GM19438 (cell line): ENCODE measurements at regions not wholly inside any gene's neighbourhood (a gene's known extent, or its start where the extent isn't known, plus 50 kb on each side); places are given as distances from the start of the nearest gene placed in this dataset.
"Not testable (repeated sequence)": the region's sequence is repeated elsewhere in the genome, so short reads cannot be mapped to it uniquely, and the experiment has no call there.

Experiments used
- ATAC-seq: cut with Tn5 transposase; IDR thresholded peaks from one replicate; pipeline ENCODE4 v1.9.1; 2021; ENCODE audit warnings: low read depth; ENCODE audit not compliant: unreplicated experiment

DNA sequence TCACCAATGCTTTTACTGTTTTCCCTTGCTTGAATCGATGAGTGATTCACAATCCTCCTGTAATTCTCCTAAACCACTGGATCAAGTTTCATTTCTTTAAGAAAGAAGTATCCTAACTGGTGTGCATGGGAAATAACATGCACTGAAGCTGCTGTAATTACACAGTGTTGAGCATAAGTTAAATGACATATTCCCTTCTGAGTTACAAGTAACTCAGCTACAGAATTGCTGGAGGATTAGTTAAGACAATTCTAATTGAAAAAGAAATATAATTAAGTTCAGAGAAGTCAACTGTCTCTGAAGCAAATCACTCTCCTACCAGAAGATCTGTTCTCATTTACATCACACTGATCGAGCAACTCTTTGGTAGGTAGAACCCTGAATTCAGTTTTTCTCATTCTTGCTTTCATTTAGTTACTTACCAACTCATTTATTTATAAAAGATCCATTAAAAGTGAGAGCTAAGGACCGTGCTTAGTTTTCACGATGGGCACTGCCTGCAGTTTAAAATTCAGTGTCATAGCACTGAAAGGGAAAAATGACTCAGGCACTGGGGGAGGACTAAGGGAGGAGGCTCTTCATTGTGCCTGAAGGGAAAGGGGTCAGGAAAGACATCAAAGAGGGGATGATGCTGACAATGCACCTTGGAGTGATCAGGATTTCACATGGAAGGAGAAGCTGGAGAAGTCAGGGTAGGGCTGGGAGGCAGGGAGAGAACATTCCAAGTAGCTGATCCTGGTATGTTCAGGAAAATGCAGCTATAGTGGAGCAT, 327.2 kb downstream of the EMP1 start:
- ATAC-seq = no peak

DNA sequence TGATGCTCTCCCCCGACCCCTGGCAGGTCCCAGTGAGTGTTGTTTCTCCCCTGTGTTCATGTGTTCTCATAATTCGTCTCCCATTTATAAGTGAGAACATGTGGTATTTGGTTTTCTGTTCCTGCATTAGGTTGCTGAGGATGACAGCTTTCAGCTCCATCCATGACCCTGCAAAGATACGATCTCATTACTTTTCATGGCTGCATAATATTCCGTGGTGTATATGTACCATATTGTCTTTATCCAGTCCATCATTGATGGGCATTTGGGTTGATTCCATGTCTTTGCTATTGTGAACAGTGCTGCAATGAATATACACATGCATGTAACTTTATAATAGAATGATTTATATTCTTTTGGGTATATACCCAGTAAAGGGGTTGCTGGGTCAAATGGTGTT, 321.5 kb downstream of the EMP1 start:
- not testable (repeated sequence) for ATAC-seq

- no peak for ATAC-seq
Measured at GRCh38 chr12:13509740-13510139, 313.2 kb downstream of the EMP1 start.

DNA sequence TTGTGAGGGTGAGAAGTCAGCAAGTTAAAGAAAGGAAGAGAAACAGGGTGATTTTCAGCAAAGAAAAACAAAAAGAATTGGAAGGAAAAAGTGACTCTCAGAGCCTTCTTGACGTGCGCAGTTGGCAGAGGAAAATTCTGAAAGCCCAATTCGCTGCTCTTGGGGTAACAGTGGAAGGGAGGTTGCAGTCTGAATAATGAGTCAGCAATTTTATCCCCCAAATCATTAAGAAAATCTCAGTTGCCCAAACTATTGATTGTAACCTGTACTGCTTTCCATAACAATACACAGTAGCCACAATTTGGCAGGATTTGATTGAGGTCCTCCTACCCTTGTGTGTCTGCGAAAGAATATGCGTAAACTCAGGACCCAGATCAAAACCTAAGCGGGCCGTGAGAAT, 309.1 kb downstream of the EMP1 start:
- no peak for ATAC-seq

DNA sequence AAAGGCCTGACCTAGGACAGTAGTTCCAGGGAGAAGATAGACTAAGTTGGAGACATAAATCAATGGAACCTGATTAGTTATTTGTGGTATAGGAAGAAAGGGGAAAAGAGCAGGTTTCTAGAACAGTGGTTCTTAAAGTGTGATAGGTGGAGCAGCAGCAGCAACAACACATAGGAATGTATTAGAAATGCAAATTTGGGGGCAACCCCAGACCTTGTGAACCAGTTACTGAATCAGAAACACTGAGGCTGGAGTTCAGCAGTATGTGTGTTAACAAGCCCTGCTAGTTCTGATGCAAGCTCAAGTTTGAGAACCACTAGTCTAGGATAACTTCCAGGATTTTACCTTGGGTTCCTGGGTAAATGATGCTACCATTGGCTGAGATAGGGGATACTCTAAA, 308.7 kb downstream of the EMP1 start:
- ATAC-seq = no peak

DNA sequence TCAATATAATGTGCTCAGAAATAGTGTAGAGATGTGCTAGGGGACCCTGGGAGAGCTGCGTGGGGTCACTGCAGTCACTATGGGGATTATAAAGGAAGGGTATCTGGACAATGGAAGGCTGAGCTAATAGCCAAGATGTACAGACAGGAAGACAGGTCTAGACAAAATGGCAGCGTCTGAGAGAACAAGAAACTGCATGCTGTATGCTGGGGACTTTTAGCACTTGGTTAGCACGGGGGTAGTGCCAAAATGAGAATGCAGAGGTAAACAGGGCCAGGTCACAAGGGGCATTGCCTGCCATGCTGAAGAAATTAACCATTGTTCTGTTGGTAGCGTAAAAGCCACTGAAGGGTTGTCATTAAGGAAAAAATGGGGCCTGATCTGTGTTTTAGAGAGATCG, 308.2 kb downstream of the EMP1 start:
- no peak for ATAC-seq

- no peak for ATAC-seq
Measured at GRCh38 chr12:13504074-13504473, 307.5 kb downstream of the EMP1 start.

DNA sequence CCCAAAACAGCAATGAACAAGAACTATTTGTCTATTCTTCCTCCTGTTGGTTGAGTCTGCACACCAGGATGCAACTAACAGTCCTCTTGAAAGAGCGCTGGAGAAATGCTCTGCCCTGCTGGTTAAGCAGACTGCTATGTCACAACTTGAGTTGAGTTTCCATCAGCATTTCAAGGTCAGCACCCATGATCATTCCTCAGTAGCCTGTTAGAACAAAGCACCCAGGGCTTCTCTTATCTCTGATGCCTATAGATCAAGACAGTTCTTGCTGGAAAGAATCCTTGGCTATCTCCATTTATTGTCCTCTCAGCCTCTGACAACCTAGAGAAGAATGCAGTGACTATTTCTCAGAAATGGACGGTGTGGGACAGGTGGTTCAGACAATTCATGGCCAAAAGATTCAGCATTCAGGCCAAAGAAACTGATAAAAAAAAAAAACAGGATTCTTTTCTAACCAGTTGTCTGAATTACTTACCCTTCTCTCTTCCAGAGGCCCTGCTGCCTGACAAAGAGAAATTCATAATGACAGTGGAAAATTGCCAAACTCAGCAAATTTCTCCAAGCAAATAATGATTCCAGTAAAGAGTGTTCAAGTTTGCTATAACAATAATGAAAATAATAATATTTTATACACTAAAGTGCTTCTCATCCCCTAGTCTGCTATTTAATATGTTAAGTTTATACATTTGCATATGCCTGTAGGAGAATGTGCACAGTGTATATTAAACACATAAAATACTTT, 306.7 kb downstream of the EMP1 start:
- ATAC-seq = no peak

GRCh38 chr12:13499008-13499407, 302.5 kb downstream of the EMP1 start:
- no peak for ATAC-seq

DNA sequence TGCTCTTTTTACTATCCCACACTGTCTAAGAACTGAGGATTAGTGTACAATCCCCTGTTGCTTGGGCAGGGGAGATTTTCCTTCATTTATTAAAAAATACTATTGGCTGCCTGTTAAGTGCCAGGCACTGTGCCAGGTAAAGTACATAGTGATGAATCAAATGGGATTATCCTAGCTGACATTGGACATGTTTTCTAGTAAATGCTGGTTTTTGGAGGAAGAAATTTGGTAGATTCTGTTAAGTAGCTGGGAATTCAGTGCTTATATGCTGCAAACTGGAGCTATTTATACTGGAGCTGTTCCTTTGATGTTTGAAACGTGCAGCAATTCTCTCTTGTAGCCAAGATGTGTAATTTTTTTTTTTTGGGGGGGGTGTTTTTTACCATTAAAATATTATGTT, 299.6 kb downstream of the EMP1 start:
- ATAC-seq = no peak

DNA sequence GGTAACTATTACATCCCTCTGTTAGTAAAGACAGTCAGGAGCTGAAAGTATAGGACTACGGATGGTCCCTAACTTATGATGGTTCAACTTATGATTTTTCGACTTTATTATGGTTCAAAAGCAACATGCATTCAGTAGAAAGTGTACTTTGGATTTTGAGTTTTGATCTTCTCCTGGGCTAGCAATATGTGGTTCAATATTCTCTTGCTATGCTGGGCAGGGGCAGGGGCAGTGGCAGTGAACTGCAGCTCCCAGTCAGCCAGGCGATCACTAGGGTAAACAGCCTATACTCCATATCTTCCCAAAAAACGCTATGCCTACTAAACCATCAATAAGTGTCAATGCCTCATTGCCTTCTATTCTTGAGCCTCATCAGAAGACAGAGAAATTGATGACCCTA, 292.7 kb downstream of the EMP1 start:
- ATAC-seq = no peak

DNA sequence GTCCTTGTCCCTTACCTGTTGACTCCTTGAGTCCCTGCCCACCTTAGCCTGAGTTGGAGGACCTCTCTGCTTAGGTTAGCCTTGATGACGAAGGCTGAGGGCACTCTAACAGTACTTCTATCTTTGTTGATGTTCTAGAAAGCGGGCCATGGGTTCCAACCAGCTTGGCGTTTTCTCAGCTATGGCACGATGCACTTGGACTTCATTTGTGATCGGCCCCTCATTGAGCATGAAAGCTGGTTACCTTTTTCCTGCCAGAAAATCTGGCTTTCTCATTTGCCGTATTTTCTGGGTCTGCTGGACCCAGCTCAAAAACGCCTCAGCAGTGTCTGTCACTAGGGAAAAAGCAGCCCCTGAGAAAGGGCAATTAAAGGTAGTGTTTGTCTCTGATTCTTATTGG, 290.8 kb downstream of the EMP1 start:
- ATAC-seq = no peak

DNA sequence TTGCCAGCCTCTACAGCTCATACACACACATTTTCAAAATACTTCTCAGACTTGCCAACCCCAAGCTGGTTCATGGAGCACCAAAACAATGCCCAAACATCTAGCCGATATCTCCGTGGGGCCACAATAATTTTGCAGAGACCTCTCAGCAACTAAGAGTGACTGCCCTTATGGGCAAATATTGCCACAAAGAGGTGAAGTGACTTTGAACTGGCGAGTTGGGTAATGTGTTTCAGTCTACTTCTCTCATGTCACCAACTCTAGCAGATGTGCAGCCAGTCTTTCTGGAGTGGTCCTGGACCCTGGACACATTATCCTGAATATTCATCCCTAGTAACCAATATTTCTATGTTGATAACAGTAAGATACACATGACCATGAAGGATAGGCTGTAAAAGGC, 290.3 kb downstream of the EMP1 start:
- ATAC-seq = no peak

DNA sequence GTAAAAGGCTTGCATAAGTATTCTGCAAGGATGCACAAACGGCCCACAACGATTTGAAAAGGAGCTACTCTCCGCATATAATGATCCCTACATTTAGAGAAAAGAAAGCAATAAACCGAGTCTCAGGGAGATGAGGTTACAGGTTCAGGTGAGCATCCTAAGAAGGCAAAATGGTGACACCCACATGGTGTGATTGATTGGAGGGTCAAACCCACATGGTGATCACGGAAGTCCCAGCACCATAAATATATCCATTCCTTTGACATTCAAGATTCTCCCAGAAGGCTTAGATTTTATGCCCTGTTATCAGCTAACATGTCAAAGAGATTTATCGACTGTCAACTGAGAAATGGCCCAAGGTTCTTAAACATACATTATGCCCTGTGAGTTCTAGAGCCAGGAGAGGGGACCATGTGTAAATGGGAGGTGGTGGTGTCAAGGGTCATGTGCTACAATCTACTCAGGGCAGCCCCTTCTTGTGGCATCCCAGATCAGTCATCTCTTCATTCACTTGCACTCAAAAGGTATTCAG, 282.2 kb downstream of the EMP1 start:
- ATAC-seq = no peak

- no peak for ATAC-seq
Measured at GRCh38 chr12:13474381-13474780, 277.9 kb downstream of the EMP1 start.

GRCh38 chr12:13472690-13473089, 276.2 kb downstream of the EMP1 start:
- peak; percentile 99 for ATAC-seq

- ATAC-seq = no peak
Measured at GRCh38 chr12:13471471-13471870, 274.9 kb downstream of the EMP1 start.

- no peak for ATAC-seq
Measured at GRCh38 chr12:13465635-13466034, 269.1 kb downstream of the EMP1 start.

- ATAC-seq = no peak
Measured at GRCh38 chr12:13463189-13463588, 266.7 kb downstream of the EMP1 start.

- no peak for ATAC-seq
Measured at GRCh38 chr12:13462450-13462849, 265.9 kb downstream of the EMP1 start.

DNA sequence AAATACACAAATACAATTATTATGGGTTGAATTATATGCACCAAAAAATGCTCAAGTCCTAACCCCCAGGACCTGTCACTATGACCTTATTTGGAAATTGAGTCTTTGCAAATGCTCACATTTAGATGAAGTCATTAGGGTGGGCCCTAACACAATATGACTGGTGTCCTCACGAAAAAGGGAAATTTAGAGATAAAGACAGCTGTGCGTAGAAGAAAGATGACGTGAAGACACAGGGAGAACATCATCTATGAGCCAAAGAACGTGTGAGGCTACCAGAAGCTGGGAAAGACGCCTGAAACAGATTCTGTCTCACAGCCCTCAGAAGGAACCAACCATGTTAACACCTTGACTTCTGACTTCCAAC, 259.2 kb downstream of the EMP1 start:
- ATAC-seq = no peak
